ENCODE measurements at regions not wholly inside any gene's neighbourhood (a gene's known extent, or its start where the extent isn't known, plus 50 kb on each side); places are given as distances from the start of the nearest gene placed in this dataset.

DNA sequence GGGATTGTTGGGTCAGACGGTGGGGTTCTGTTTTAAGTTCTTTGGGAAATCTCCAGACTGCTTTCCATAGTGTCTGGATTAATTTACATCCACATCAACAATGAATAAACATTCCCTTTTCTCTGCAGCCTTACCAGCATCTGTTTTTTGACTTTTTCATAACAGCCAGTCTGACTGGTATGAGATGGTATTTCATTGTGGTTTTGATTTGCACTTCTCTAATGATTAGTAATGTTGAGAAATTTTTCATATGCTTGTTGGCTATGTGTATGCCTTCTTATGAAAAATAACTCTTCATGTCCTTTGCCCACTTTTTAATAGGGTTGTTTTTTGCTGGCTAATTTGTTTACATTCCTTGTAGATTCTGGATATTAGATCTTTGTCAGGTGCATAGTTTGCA, 140.8 kb upstream of the CNTN1 start:
- Histone ChIP-seq H3K27me3 (ENCODE audit: control insufficient read depth, insufficient read depth, low read length, poor library complexity, severe bottlenecking) (no peaks in the 10 kb centered on the region), H3K4me3 (ENCODE audit: low read length) (no peak overlapping the region), H3K36me3 (ENCODE audit: control insufficient read depth, insufficient read depth, low read length) (no peaks in the 10 kb centered on the region), H3K27ac (ENCODE audit: low read depth, low read length) (no peak overlapping the region), H3K4me1 (ENCODE audit: control insufficient read depth, insufficient read depth, low read length) (no peaks in the 10 kb centered on the region), H3K9ac (ENCODE audit: extremely low read depth, low read length, poor library complexity, severe bottlenecking) (no peak overlapping the region), H3K9me3 (ENCODE audit: control insufficient read depth, low read length) (peaks cover 13% of the 10 kb centered on the region)
- no peak for DNase-seq
- no peak for TF ChIP-seq CTCF (conservative IDR thresholded peaks at IDR 0.05)
- 100% methylated on average over 1 of the region's 1 CpG; no CpG with 5 or more reads in 1 of the 2 experiments for WGBS, 2 experiments (ENCODE audit: insufficient coverage in 1 of 2, insufficient read length in 1 of 2)
- peaks cover 6% of the 10 kb centered on the region for H3K4me1 Mint-ChIP-seq
- no peaks in the 10 kb centered on the region for H3K36me3 Mint-ChIP-seq (ENCODE audit: low read depth)
- peaks cover 7% of the 10 kb centered on the region for H3K9me3 Mint-ChIP-seq
- no peak overlapping the region for H3K27ac Mint-ChIP-seq
- no peak overlapping the region for H3K4me3 Mint-ChIP-seq
- H3K27me3 Mint-ChIP-seq (ENCODE audit: insufficient read depth) = no peaks in the 10 kb centered on the region

DNA sequence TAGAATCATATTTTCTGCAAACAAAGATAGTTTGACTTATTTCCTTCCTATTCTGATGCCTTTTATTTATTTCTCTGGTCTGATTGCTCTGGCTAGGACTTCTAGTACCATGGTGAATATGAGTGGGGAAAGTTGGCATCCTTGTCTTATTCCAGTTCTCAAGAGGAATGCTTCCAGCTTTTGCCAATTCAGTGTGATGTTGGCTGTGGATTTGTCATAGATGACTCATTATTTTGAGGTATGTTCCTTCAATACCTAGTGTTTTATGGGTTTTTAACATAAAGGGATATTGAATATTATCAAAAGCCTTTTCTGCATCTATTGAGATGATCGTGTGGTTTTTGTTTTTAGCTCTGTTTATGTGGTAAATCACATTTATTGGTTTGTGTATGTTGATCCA, 139.4 kb upstream of the CNTN1 start:
- DNase-seq = no peak
- H3K9me3 Mint-ChIP-seq = peaks cover 7% of the 10 kb centered on the region
- WGBS, 2 experiments (ENCODE audit: insufficient coverage in 1 of 2, insufficient read length in 1 of 2) = 86 to 100% methylated on average over 1 of the region's 1 CpG
- Histone ChIP-seq H3K9ac (ENCODE audit: extremely low read depth, low read length, poor library complexity, severe bottlenecking) (no peak overlapping the region), H3K9me3 (ENCODE audit: control insufficient read depth, low read length) (peaks cover 19% of the 10 kb centered on the region), H3K27me3 (ENCODE audit: control insufficient read depth, insufficient read depth, low read length, poor library complexity, severe bottlenecking) (no peaks in the 10 kb centered on the region), H3K27ac (ENCODE audit: low read depth, low read length) (no peak overlapping the region), H3K4me3 (ENCODE audit: low read length) (no peak overlapping the region), H3K36me3 (ENCODE audit: control insufficient read depth, insufficient read depth, low read length) (no peaks in the 10 kb centered on the region), H3K4me1 (ENCODE audit: control insufficient read depth, insufficient read depth, low read length) (no peaks in the 10 kb centered on the region)
- peaks cover 7% of the 10 kb centered on the region for H3K4me1 Mint-ChIP-seq
- no peak overlapping the region for H3K27ac Mint-ChIP-seq
- no peak overlapping the region for H3K4me3 Mint-ChIP-seq
- no peaks in the 10 kb centered on the region for H3K36me3 Mint-ChIP-seq (ENCODE audit: low read depth)
- no peak for TF ChIP-seq CTCF (conservative IDR thresholded peaks at IDR 0.05)
- no peaks in the 10 kb centered on the region for H3K27me3 Mint-ChIP-seq (ENCODE audit: insufficient read depth)

DNA sequence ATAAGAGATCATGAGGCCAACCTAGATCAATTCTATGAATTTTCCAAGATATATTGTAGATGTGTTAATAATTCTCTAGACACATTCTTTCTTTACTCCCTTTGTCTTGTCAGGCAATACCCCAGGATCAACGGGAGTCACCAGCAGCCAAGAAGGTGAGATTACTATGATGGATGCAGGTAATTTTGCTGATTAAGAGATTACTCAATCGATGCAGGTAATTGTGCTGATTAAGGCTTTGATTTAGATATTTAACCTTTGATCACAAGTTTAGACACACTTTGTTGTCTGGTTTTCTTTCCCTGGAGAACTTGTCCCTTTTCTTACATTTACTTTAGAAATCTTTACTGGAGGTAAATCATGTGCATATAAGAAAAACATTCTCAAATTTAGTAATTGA, 134.3 kb upstream of the CNTN1 start:
- H3K9ac ChIP-seq (ENCODE audit: extremely low read depth, low read length, poor library complexity, severe bottlenecking) = no peak overlapping the region
- no peaks in the 10 kb centered on the region for H3K36me3 ChIP-seq (ENCODE audit: control insufficient read depth, insufficient read depth, low read length)
- TF ChIP-seq CTCF (conservative IDR thresholded peaks at IDR 0.05) = no peak
- peaks cover 14% of the 10 kb centered on the region for H3K9me3 ChIP-seq (ENCODE audit: control insufficient read depth, low read length)
- no peak overlapping the region for H3K4me3 ChIP-seq (ENCODE audit: low read length)
- Mint-ChIP-seq H3K9me3 (no peaks in the 10 kb centered on the region), H3K27ac (no peak overlapping the region), H3K36me3 (ENCODE audit: low read depth) (no peaks in the 10 kb centered on the region), H3K4me1 (peaks cover 26% of the 10 kb centered on the region), H3K27me3 (ENCODE audit: insufficient read depth) (no peaks in the 10 kb centered on the region), H3K4me3 (no peak overlapping the region)
- H3K27me3 ChIP-seq (ENCODE audit: control insufficient read depth, insufficient read depth, low read length, poor library complexity, severe bottlenecking) = no peaks in the 10 kb centered on the region
- DNase-seq = no peak
- peaks cover 3% of the 10 kb centered on the region for H3K4me1 ChIP-seq (ENCODE audit: control insufficient read depth, insufficient read depth, low read length)
- H3K27ac ChIP-seq (ENCODE audit: low read depth, low read length) = no peak overlapping the region
- WGBS, 2 experiments (ENCODE audit: insufficient coverage in 1 of 2, insufficient read length in 1 of 2) = 75% methylated on average over 2 of the region's 2 CpGs; no CpG with 5 or more reads in 1 of the 2 experiments
